ENCODE measurements at regions not wholly inside any gene's neighbourhood (a gene's known extent, or its start where the extent isn't known, plus 50 kb on each side); places are given as distances from the start of the nearest gene placed in this dataset.
"Not testable (repeated sequence)": the region's sequence is repeated elsewhere in the genome, so short reads cannot be mapped to it uniquely, and the experiment has no call there.

GRCh38 chr2:226164512-226164911 lies 635.1 kb downstream of the IRS1 start:
- FAIRE-seq (no peak), DNase-seq (ENCODE audit: extremely low spot score, insufficient read length, low read depth) (no peak)

- not testable (repeated sequence) for DNase-seq (ENCODE audit: extremely low spot score, insufficient read length, low read depth); FAIRE-seq
These were observed 639.0 kb downstream of the IRS1 start for GRCh38 chr2:226160617-226161016.

- FAIRE-seq (no peak), DNase-seq (ENCODE audit: extremely low spot score, insufficient read length, low read depth) (no peak)
These were observed 639.6 kb downstream of the IRS1 start for GRCh38 chr2:226159875-226160479.

- no peak for FAIRE-seq
These were observed 640.7 kb downstream of the IRS1 start for GRCh38 chr2:226158940-226159339.

GRCh38 chr2:226158229-226158628 lies 641.4 kb downstream of the IRS1 start:
- no peak for DNase-seq (ENCODE audit: extremely low spot score, insufficient read length, low read depth)
- FAIRE-seq = no peak

More at GRCh38 chr2:226158940-226159339, 640.7 kb downstream of the IRS1 start:
- no peak for DNase-seq (ENCODE audit: extremely low spot score, insufficient read length, low read depth)

GRCh38 chr2:226155093-226155875 lies 644.3 kb downstream of the IRS1 start:
- no peak for FAIRE-seq
- no peak for DNase-seq (ENCODE audit: extremely low spot score, insufficient read length, low read depth)

GRCh38 chr2:226154610-226155009 lies 645.0 kb downstream of the IRS1 start:
- FAIRE-seq = no peak
- no peak for DNase-seq (ENCODE audit: extremely low spot score, insufficient read length, low read depth)

- FAIRE-seq (no peak), DNase-seq (ENCODE audit: extremely low spot score, insufficient read length, low read depth) (no peak)
These were observed 646.1 kb downstream of the IRS1 start for GRCh38 chr2:226153553-226153952.

GRCh38 chr2:226151157-226151556 lies 648.5 kb downstream of the IRS1 start:
- no peak for DNase-seq (ENCODE audit: extremely low spot score, insufficient read length, low read depth)
- no peak for FAIRE-seq

GRCh38 chr2:226143091-226143490 lies 656.5 kb downstream of the IRS1 start:
- FAIRE-seq (no peak), DNase-seq (ENCODE audit: extremely low spot score, insufficient read length, low read depth) (no peak)

- DNase-seq (ENCODE audit: extremely low spot score, insufficient read length, low read depth) = no peak
- FAIRE-seq = no peak
These were observed 657.2 kb downstream of the IRS1 start for GRCh38 chr2:226142463-226142862.

GRCh38 chr2:226140594-226140993 lies 659.0 kb downstream of the IRS1 start:
- FAIRE-seq (no peak), DNase-seq (ENCODE audit: extremely low spot score, insufficient read length, low read depth) (no peak)

GRCh38 chr2:226139759-226140158 lies 659.9 kb downstream of the IRS1 start:
- no peak for DNase-seq (ENCODE audit: extremely low spot score, insufficient read length, low read depth)

GRCh38 chr2:226137201-226137811 lies 662.3 kb downstream of the IRS1 start:
- FAIRE-seq (no peak), DNase-seq (ENCODE audit: extremely low spot score, insufficient read length, low read depth) (no peak)

More at GRCh38 chr2:226139759-226140158, 659.9 kb downstream of the IRS1 start:
- FAIRE-seq = no peak

GRCh38 chr2:226136739-226137138 lies 662.9 kb downstream of the IRS1 start:
- DNase-seq (ENCODE audit: extremely low spot score, insufficient read length, low read depth) (no peak), FAIRE-seq (no peak)

GRCh38 chr2:226135861-226136548 lies 663.6 kb downstream of the IRS1 start:
- FAIRE-seq (no peak), DNase-seq (ENCODE audit: extremely low spot score, insufficient read length, low read depth) (no peak)

GRCh38 chr2:226132323-226133215 lies 667.1 kb downstream of the IRS1 start:
- DNase-seq (ENCODE audit: extremely low spot score, insufficient read length, low read depth) = no peak
- FAIRE-seq = no peak

- FAIRE-seq (no peak), DNase-seq (ENCODE audit: extremely low spot score, insufficient read length, low read depth) (no peak)
These were observed 668.3 kb downstream of the IRS1 start for GRCh38 chr2:226131299-226131784.

- DNase-seq (ENCODE audit: extremely low spot score, insufficient read length, low read depth) (no peak), FAIRE-seq (no peak)
These were observed 669.4 kb downstream of the IRS1 start for GRCh38 chr2:226130192-226130591.
